Retinal pigment epithelial cell (primary cell): ENCODE measurements at regions not wholly inside any gene's neighbourhood (a gene's known extent, or its start where the extent isn't known, plus 50 kb on each side); places are given as distances from the start of the nearest gene placed in this dataset.

ENCODE experiments used
- DNase-seq: peaks from one replicate; pipeline ENCODE4 v3.0.0-alpha.2; 2010; ENCODE audit warnings: low read depth
- H3K4me3 ChIP-seq: 2 replicates; pipeline ENCODE4 v1.5.1; 2011; ENCODE audit warnings: mild to moderate bottlenecking, low read length, control low read depth, moderate library complexity
- TF ChIP-seq, protein P1 (sequence below): conservative IDR thresholded peaks from 2 replicates; pipeline ENCODE4 v1.5.1; 2011; ENCODE audit warnings: low read depth, low read length, control low read depth, inconsistent platforms

- no peak overlapping the region for H3K4me3 ChIP-seq
- TF ChIP-seq, protein P1, sequence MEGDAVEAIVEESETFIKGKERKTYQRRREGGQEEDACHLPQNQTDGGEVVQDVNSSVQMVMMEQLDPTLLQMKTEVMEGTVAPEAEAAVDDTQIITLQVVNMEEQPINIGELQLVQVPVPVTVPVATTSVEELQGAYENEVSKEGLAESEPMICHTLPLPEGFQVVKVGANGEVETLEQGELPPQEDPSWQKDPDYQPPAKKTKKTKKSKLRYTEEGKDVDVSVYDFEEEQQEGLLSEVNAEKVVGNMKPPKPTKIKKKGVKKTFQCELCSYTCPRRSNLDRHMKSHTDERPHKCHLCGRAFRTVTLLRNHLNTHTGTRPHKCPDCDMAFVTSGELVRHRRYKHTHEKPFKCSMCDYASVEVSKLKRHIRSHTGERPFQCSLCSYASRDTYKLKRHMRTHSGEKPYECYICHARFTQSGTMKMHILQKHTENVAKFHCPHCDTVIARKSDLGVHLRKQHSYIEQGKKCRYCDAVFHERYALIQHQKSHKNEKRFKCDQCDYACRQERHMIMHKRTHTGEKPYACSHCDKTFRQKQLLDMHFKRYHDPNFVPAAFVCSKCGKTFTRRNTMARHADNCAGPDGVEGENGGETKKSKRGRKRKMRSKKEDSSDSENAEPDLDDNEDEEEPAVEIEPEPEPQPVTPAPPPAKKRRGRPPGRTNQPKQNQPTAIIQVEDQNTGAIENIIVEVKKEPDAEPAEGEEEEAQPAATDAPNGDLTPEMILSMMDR = no peak
- no peak for DNase-seq
These were observed 176.4 kb downstream of the MAFB start for GRCh38 chr20:40512591-40512990.

DNA sequence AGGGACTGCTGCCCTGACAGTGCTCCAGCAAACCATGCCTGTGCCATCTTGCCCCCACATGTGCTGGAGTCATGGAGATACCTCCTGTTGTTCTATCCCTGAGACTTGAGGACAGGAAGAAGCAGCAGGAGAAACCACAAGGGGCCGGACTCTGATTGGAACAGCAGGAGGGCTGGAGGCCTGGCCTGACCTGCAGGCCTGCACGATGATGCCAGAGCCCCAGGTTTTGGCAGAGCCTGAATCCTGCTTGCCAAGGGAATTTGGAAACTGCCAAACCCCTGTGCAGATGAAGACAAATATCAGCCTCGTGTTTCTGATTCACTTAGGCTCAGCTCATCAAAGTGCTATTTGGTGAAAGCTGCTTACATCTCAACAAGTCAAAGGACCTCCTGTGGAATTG lies 177.6 kb downstream of the MAFB start:
- DNase-seq = no peak
- no peak overlapping the region for H3K4me3 ChIP-seq
- TF ChIP-seq, protein P1 = no peak

DNA sequence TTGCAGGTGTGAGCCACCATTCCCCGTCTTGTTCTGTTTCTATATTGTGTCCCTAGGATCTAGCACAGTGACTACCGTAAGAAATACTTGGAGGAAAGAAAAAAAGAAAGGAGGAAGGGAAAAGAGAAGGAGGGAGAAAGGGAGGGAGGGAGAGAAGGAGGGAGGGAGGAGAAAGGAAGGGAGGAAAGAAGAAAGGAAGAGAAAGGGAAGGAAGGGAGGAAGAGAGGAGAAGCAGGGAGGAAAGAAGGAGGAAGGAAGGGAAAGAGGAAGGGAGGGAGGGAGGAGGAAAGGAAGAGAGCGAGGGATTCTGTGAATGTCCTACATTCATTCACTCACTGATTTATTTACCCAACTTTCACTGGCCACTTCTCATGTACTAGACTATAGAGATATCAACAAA lies 178.4 kb downstream of the MAFB start:
- no peak overlapping the region for H3K4me3 ChIP-seq
- no peak for DNase-seq
- TF ChIP-seq, protein P1 = no peak

DNA sequence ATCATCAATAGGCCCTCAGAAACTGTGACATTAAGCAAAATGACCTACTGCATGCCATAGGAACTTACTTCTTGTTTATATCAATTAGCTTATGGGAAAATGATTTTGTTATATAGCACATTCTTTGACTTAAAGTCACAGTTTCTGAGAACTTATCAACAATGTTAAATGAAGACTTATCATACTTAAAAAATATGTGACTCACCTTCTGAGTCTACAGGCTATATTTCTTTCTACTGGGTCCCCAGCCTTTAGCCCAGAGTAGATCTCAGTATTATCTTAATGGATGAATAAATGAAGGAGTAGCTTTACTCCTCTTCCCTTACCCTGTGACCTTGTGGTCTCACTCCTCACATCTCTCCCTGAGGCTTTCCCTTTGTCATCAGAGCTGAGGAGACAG lies 180.2 kb downstream of the MAFB start:
- no peak overlapping the region for H3K4me3 ChIP-seq
- TF ChIP-seq, protein P1 = no peak
- no peak for DNase-seq

DNA sequence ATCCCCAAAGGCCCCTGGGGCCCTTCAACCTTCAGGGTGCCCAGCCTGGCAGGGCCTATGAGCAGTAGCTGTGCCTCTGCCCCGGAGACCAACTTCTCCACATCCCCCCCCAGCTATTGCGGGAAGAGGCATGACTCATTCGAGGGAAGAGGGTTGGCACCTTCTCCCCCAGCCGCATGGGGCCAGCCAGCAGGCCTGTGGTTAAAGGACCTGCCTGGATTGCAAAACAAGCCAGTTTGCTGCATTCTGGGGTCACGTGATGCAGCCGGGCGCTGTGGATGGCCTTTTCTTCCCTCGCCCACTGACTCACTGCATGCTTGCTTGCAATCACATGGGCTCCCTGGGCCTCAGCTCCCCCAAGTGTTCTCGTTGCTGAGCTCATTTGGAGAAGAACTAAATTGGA lies 182.5 kb downstream of the MAFB start:
- peak; percentile 86 for DNase-seq
- no peak overlapping the region for H3K4me3 ChIP-seq
- TF ChIP-seq, protein P1 = no peak

- no peak for DNase-seq
- H3K4me3 ChIP-seq = no peak overlapping the region
- TF ChIP-seq, protein P1 = no peak
These were observed 185.9 kb downstream of the MAFB start for GRCh38 chr20:40503119-40503518.

DNA sequence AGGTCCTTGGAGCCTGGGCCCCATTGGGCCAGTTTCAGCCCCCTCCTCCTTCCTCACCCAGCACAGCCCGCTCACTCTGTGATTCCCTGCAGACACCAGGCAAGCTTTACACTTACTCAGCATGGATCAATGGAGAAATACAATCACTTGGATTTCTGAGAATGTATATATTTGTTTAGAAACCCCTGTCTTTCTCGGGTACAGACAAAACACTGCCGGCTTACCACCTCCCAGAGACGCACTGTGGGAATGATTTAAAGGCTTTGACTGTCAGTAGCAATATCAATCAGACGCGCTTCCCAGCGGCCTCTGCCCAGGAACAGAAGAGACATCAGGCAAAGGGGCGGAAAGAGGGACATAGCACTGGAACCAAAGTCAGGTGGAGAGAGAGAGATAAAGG lies 186.5 kb downstream of the MAFB start:
- TF ChIP-seq, protein P1 = no peak
- DNase-seq = no peak
- no peak overlapping the region for H3K4me3 ChIP-seq
